ENCODE measurements at regions not wholly inside any gene's neighbourhood (a gene's known extent, or its start where the extent isn't known, plus 50 kb on each side); places are given as distances from the start of the nearest gene placed in this dataset.

DNA sequence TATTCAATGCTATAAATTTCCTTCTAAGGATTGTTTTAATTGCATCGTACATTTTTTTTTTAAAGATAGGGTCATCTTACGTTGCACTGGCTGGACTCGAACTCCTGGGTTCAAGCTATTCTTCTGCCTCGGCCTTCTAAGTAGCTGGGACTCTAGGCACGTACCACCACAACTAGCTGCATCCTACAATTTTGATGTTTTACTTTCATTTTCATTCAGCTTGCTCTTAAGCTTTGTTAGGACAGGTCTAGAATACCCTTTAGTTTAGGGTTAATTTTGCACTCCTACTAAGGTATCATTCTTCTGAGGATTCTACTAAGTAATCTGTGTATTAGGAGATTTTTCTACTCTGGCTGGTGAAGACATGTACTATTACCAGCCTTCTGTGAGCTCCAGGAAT, 50.2 kb upstream of the C1GALT1C1 start:
- intact Hi-C loops (cut with DNase I): no loop called here
- H3K4me3 ChIP-seq (ENCODE audit: low read length in 3 of 3): no peak overlapping the region
- no peaks in the 10 kb centered on the region for H3K36me3 ChIP-seq (ENCODE audit: control insufficient read depth in 2 of 3, insufficient read depth in 3 of 3, low read length in 3 of 3)
- no peak for DNase-seq
- no peaks in the 10 kb centered on the region for H3K27me3 ChIP-seq (ENCODE audit: control insufficient read depth, insufficient read depth, low read length)
- H3K27ac ChIP-seq (ENCODE audit: low read depth in 2 of 2, low read length in 2 of 2): no peak overlapping the region
- H3K4me1 ChIP-seq (ENCODE audit: control insufficient read depth in 2 of 3, insufficient read depth in 2 of 3, low read depth in 1 of 3, low read length in 3 of 3): no peaks in the 10 kb centered on the region
- FAIRE-seq: no peak
- TF ChIP-seq, protein P1, sequence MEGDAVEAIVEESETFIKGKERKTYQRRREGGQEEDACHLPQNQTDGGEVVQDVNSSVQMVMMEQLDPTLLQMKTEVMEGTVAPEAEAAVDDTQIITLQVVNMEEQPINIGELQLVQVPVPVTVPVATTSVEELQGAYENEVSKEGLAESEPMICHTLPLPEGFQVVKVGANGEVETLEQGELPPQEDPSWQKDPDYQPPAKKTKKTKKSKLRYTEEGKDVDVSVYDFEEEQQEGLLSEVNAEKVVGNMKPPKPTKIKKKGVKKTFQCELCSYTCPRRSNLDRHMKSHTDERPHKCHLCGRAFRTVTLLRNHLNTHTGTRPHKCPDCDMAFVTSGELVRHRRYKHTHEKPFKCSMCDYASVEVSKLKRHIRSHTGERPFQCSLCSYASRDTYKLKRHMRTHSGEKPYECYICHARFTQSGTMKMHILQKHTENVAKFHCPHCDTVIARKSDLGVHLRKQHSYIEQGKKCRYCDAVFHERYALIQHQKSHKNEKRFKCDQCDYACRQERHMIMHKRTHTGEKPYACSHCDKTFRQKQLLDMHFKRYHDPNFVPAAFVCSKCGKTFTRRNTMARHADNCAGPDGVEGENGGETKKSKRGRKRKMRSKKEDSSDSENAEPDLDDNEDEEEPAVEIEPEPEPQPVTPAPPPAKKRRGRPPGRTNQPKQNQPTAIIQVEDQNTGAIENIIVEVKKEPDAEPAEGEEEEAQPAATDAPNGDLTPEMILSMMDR (IDR thresholded peaks at IDR 0.05; ENCODE audit: borderline replicate concordance, extremely low read depth, insufficient read depth): no peak
- no peaks in the 10 kb centered on the region for H3K9me3 ChIP-seq (ENCODE audit: control insufficient read depth in 2 of 3, insufficient read depth in 1 of 3, low read length in 3 of 3)
- no peak overlapping the region for H3K9ac ChIP-seq (ENCODE audit: low read length in 3 of 3)
